Endothelial cell (in vitro differentiated cells): ENCODE measurements at regions not wholly inside any gene's neighbourhood (a gene's known extent, or its start where the extent isn't known, plus 50 kb on each side); places are given as distances from the start of the nearest gene placed in this dataset.

Source experiments
- DNase-seq: peaks from one replicate; pipeline ENCODE4 v3.0.0; 2021; ENCODE audit warnings: low spot score
- H3K27ac Mint-ChIP-seq: one replicate; pipeline ENCODE4 v1.8.0; 2021; ENCODE audit warnings: mixed read lengths, inconsistent platforms; ENCODE audit not compliant: unreplicated experiment
- H3K27me3 Mint-ChIP-seq: one replicate; pipeline ENCODE4 v1.8.0; 2021; ENCODE audit warnings: mild to moderate bottlenecking, moderate library complexity, mixed read lengths, inconsistent platforms; ENCODE audit not compliant: unreplicated experiment
- H3K36me3 Mint-ChIP-seq: one replicate; pipeline ENCODE4 v1.8.0; 2021; ENCODE audit warnings: mild to moderate bottlenecking, low read depth, mixed read lengths, inconsistent platforms; ENCODE audit not compliant: unreplicated experiment
- H3K4me1 Mint-ChIP-seq: one replicate; pipeline ENCODE4 v1.8.0; 2021; ENCODE audit warnings: mild to moderate bottlenecking, mixed read lengths, inconsistent platforms; ENCODE audit not compliant: unreplicated experiment
- H3K4me3 Mint-ChIP-seq: one replicate; pipeline ENCODE4 v1.8.0; 2021; ENCODE audit warnings: mild to moderate bottlenecking, mixed read lengths, inconsistent platforms; ENCODE audit not compliant: unreplicated experiment
- H3K9me3 Mint-ChIP-seq: one replicate; pipeline ENCODE4 v1.8.0; 2021; ENCODE audit warnings: mixed read lengths, inconsistent platforms; ENCODE audit not compliant: unreplicated experiment
- TF ChIP-seq, protein P1 (sequence below): fragments of 200-600 bp; sonication (generic); IDR thresholded peaks from one replicate; pipeline ENCODE4 v1.5.0; 2021; ENCODE audit warnings: antibody characterized with exemption; ENCODE audit not compliant: unreplicated experiment

DNA sequence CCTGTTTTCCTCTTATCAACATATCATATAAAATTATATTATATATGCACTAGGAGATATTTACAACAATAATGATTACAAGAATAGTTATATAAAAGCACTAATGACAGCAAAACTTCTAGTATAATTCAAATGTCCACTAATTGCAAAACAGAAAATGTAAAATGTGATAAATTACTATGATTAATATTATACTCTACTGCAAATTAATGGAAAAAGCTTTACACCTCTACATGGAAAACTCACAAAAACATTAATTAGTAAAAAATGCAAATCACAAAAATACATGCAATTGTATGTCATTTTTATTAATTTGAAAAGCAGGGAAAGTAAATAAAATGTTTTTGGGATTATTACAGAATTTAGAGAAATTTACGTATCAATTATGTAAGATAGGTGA lies 681.0 kb upstream of the PCDH20 start:
- Mint-ChIP-seq H3K27ac (no peak overlapping the region), H3K9me3 (no peaks in the 10 kb centered on the region), H3K27me3 (no peaks in the 10 kb centered on the region), H3K4me1 (no peaks in the 10 kb centered on the region), H3K4me3 (no peak overlapping the region), H3K36me3 (no peaks in the 10 kb centered on the region)
- TF ChIP-seq, protein P1, sequence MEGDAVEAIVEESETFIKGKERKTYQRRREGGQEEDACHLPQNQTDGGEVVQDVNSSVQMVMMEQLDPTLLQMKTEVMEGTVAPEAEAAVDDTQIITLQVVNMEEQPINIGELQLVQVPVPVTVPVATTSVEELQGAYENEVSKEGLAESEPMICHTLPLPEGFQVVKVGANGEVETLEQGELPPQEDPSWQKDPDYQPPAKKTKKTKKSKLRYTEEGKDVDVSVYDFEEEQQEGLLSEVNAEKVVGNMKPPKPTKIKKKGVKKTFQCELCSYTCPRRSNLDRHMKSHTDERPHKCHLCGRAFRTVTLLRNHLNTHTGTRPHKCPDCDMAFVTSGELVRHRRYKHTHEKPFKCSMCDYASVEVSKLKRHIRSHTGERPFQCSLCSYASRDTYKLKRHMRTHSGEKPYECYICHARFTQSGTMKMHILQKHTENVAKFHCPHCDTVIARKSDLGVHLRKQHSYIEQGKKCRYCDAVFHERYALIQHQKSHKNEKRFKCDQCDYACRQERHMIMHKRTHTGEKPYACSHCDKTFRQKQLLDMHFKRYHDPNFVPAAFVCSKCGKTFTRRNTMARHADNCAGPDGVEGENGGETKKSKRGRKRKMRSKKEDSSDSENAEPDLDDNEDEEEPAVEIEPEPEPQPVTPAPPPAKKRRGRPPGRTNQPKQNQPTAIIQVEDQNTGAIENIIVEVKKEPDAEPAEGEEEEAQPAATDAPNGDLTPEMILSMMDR = no peak
- no peak for DNase-seq

DNA sequence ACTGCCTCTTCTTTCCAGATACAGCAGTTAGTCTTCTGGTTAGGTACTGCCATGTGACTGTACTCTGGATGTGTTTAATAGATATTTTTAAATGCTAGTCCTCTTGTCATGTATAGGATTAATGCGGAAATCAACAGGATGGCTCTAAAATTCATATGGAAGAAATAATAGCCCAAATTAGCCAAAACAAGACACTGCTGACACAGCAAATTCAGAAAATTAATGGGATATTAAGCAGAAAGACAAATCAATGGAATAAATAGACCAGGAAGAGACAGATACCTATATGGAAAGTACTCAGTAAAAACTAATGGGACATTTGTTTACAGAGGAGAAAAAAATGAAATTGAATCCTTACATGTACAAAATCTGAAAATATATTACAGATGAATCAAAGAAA lies 679.3 kb upstream of the PCDH20 start:
- no peak overlapping the region for H3K27ac Mint-ChIP-seq
- no peak for DNase-seq
- no peak overlapping the region for H3K4me3 Mint-ChIP-seq
- no peaks in the 10 kb centered on the region for H3K36me3 Mint-ChIP-seq
- H3K27me3 Mint-ChIP-seq = no peaks in the 10 kb centered on the region
- H3K4me1 Mint-ChIP-seq = no peaks in the 10 kb centered on the region
- no peaks in the 10 kb centered on the region for H3K9me3 Mint-ChIP-seq
- TF ChIP-seq, protein P1 = no peak

DNA sequence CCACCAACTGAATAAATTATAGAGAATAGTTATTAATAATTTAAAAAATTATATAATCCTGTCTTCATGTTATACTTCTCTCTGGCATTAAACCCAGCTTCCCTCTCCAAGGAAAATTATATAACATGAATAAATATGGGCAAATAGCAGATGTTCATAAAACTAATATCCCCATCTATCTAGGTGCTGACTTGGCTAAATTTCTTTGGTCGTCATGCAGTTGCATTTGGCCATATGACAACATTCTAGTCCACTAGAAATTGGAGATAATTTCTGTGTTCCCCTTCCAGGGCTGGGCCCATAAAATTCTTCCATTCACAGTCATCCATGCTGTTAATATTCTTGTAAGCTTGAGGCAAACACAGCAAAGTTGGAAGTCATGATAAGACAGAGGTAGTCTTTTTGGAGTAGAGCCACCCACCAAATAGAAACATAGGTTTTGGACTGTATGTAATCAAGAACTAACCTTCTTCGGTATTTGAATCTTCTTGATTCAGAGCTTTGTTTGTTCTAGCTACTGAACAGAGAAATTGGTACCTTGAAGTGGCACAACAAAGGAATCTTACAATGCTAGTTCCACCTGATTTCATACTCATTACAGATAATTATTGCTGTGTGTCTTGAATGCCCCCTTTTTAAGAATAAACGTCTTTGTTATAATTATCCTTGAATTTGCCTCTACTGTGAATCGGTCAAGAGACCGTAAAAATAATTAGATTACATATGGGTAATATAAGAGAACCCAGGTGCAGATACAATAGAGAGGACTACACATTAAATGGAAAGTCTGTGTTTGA lies 678.5 kb upstream of the PCDH20 start:
- H3K4me1 Mint-ChIP-seq = no peaks in the 10 kb centered on the region
- TF ChIP-seq, protein P1 = no peak
- H3K9me3 Mint-ChIP-seq = no peaks in the 10 kb centered on the region
- no peak for DNase-seq
- H3K4me3 Mint-ChIP-seq = no peak overlapping the region
- H3K36me3 Mint-ChIP-seq = no peaks in the 10 kb centered on the region
- no peaks in the 10 kb centered on the region for H3K27me3 Mint-ChIP-seq
- no peak overlapping the region for H3K27ac Mint-ChIP-seq

DNA sequence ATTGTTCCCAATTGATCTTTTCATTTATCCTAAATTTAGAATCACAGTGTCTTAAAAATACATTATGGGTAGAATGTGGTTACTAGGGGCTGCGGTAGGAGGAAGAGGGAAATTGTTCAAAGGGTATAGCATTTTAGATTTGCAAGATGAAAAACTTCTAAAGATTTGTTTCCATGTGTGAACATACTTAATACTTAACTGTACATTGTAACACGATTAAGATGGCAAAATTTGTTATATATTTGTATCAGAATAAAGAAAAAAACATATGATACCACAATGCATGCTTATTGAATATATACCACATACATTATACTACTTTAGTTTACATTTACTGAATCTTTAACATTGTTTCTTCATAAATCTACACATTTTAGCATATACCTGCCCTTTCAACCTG lies 677.3 kb upstream of the PCDH20 start:
- H3K27me3 Mint-ChIP-seq = no peaks in the 10 kb centered on the region
- TF ChIP-seq, protein P1 = no peak
- no peaks in the 10 kb centered on the region for H3K36me3 Mint-ChIP-seq
- H3K4me1 Mint-ChIP-seq = no peaks in the 10 kb centered on the region
- H3K9me3 Mint-ChIP-seq = no peaks in the 10 kb centered on the region
- no peak overlapping the region for H3K4me3 Mint-ChIP-seq
- no peak overlapping the region for H3K27ac Mint-ChIP-seq
- DNase-seq = no peak

DNA sequence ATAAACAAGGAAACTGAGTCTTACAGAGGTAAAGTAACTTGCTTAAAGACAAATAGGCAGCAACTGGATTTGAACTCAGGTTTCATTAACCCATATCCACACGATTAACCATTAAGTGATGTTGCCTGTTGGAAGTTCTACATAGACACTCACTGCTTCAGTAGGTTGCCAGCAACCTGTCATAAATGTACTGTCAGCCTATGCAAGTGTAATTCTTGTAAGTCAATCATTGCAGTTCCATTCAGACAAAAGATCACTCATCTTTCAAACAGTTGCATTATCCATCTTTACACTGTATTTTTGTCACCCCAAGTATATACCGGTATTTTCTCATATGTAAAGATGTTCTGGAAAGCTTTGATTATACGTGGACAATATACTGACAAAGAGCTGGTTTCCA lies 676.9 kb upstream of the PCDH20 start:
- DNase-seq = no peak
- Mint-ChIP-seq H3K27ac (no peak overlapping the region), H3K9me3 (no peaks in the 10 kb centered on the region), H3K27me3 (no peaks in the 10 kb centered on the region), H3K4me1 (no peaks in the 10 kb centered on the region), H3K36me3 (no peaks in the 10 kb centered on the region), H3K4me3 (no peak overlapping the region)
- TF ChIP-seq, protein P1 = no peak
